ENCODE measurements at regions not wholly inside any gene's neighbourhood (a gene's known extent, or its start where the extent isn't known, plus 50 kb on each side); places are given as distances from the start of the nearest gene placed in this dataset.
"Not testable (repeated sequence)": the region's sequence is repeated elsewhere in the genome, so short reads cannot be mapped to it uniquely, and the experiment has no call there.

DNA sequence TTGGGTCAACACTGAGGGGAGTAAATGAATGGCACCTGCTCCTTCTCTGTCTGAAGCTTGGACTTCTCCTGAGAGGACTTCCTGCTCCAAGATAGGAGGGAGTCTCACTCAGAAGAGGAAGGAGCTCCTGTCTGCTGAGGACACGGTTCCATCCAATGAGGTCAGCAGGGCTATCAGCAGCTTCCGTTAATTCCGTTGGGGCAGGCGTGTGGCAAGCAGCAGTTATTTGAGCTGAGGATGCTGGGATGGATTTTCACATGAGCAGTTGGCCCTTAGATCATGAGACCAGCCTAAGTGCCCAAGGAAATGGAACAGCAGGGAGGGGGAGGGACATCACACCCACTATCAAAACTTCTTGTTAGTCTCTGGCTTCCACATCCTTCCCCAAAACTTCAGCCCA is 159.0 kb upstream of the PZP start:
- peaks cover 0 to 13% (median 0%) of the 10 kb centered on the region in 4 donors for H3K4me1 ChIP-seq
- DNase-seq: no peak
- H3K4me3 ChIP-seq: no peak overlapping the region
- no peak overlapping the region for H3K27ac ChIP-seq
- 47 to 64% (median 59%) methylated on average over 4 of the region's 4 CpGs for WGBS, 5 donors
- H3K27me3 ChIP-seq: no peaks in the 10 kb centered on the region
- intact Hi-C loops (cut with DNase I; ENCODE audit: low total_unique reads): no loop called here
- no peaks in the 10 kb centered on the region for H3K9me3 ChIP-seq
- no peaks in the 10 kb centered on the region for H3K36me3 ChIP-seq
- TF ChIP-seq POLR2A (IDR thresholded peaks at IDR 0.05): no peak

DNA sequence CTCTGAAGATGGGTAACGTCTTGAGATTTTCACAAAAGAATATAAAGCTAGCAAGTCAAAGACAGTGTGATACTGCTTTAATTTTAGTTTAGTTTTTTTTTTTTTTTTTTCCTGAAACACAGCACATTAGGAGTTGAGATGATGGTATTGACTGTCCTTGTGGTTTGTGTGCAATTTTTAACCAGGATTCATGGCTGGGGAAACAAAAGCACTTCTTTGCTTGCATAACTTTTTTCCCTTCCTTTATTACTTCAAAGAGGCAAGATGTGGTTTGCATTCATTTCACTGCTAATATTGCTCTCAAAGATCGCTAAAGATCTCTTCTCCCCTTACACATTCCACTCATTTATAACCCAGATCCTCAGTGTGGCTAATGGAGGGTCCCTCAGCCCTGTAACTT is 157.1 kb upstream of the PZP start:
- no peak for DNase-seq
- Histone ChIP-seq H3K4me3 (no peak overlapping the region), H3K27ac (peak overlapping the region in 1 of 5 donors; percentile 18), H3K4me1 (peaks cover 0 to 13% (median 0%) of the 10 kb centered on the region in 4 donors), H3K9me3 (no peaks in the 10 kb centered on the region), H3K36me3 (no peaks in the 10 kb centered on the region), H3K27me3 (no peaks in the 10 kb centered on the region)
- no peak for TF ChIP-seq EP300 (IDR thresholded peaks at IDR 0.05)
- TF ChIP-seq POLR2AphosphoS5 (IDR thresholded peaks at IDR 0.05): no peak
- intact Hi-C loops (cut with DNase I; ENCODE audit: low total_unique reads): no loop called here
- 47 to 69% (median 61%) methylated on average over 2 of the region's 2 CpGs for WGBS, 5 donors

DNA sequence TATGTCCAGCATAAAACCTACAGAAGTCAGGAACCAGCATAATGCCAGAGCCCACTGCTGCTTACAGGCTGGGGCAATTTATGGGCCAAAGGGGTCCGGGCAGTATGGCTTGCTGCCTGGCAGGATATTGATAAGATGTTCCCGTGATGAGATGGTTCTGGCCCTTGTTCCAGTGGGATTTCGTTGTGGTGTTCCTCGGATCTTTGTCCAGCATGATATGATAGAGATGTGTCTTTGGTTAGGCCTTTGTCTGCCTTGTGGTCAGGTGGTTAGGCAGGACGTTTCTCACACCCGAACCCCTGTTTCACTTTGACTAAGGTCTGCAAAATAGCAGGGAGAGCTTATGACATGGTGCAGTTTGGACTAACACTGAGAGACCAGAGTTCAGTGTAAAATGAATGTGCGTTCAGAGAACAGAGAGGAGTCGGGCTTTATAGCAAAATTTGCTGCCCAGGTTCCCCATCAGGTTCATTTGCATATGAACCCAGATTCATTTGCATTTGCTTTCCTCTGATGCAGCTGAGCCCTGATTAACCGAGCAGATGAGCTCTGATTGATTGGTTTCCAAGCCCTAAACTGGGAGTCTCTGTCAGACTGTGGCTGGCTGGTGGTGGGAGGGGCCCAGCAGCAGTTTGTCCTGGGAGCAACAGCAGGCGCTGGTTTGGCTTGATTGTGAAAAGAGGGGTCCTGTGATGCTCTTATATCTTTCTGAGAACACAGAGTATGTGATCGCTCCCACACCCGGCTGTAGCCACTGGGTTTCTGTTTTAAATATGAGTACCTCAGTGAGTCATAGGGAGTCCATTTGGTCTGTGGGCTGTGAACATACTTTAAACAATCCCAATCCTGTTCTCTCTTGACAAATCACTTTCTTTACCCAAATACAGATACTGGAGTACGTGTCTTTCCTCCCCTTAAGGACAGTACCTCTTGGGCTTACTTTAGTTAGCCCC is 156.3 kb upstream of the PZP start:
- peaks cover 0 to 13% (median 0%) of the 10 kb centered on the region in 4 donors for H3K4me1 ChIP-seq
- intact Hi-C loops (cut with DNase I; ENCODE audit: low total_unique reads): no loop called here
- no peak overlapping the region for H3K4me3 ChIP-seq
- H3K27me3 ChIP-seq: no peaks in the 10 kb centered on the region
- WGBS, 5 donors: 27 to 33% (median 30%) methylated on average over 13 of the region's 13 CpGs
- no peaks in the 10 kb centered on the region for H3K36me3 ChIP-seq
- no peaks in the 10 kb centered on the region for H3K9me3 ChIP-seq
- DNase-seq: no peak
- TF ChIP-seq, protein P1, sequence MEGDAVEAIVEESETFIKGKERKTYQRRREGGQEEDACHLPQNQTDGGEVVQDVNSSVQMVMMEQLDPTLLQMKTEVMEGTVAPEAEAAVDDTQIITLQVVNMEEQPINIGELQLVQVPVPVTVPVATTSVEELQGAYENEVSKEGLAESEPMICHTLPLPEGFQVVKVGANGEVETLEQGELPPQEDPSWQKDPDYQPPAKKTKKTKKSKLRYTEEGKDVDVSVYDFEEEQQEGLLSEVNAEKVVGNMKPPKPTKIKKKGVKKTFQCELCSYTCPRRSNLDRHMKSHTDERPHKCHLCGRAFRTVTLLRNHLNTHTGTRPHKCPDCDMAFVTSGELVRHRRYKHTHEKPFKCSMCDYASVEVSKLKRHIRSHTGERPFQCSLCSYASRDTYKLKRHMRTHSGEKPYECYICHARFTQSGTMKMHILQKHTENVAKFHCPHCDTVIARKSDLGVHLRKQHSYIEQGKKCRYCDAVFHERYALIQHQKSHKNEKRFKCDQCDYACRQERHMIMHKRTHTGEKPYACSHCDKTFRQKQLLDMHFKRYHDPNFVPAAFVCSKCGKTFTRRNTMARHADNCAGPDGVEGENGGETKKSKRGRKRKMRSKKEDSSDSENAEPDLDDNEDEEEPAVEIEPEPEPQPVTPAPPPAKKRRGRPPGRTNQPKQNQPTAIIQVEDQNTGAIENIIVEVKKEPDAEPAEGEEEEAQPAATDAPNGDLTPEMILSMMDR (IDR thresholded peaks at IDR 0.05): no peak
- no peak for TF ChIP-seq EP300 (IDR thresholded peaks at IDR 0.05)
- H3K27ac ChIP-seq: peak overlapping the region in 2 of 5 donors; percentile 10 to 18

DNA sequence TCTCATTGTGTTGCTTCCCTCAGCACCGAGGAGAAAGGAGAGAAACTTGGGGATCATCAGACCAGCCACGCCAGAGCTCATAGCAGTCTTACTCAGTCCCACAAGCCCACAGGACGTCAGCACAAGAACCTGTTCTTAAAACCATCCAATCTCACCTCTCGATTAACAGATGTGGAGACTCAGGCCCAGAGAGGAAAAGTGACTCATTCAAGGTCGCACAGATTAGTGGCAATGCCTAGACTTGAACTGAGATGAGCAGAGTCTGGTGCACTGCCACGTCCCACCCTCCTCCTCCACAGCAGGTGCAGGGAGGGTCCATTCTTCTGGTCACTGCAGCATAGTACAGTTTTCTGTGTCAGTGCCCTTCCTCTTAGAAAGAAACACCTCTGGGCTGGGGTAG is 154.9 kb upstream of the PZP start:
- 54 to 86% (median 76%) methylated on average over 6 of the region's 6 CpGs for WGBS, 5 donors
- no peak overlapping the region for H3K27ac ChIP-seq
- TF ChIP-seq POLR2AphosphoS5 (IDR thresholded peaks at IDR 0.05): no peak
- TF ChIP-seq EP300 (IDR thresholded peaks at IDR 0.05): no peak
- no peak for TF ChIP-seq POLR2A (IDR thresholded peaks at IDR 0.05)
- TF ChIP-seq, protein P1 (IDR thresholded peaks at IDR 0.05): no peak
- no peaks in the 10 kb centered on the region for H3K9me3 ChIP-seq
- no peaks in the 10 kb centered on the region for H3K36me3 ChIP-seq
- H3K4me3 ChIP-seq: no peak overlapping the region
- peaks cover 0 to 13% (median 0%) of the 10 kb centered on the region in 4 donors for H3K4me1 ChIP-seq
- no peaks in the 10 kb centered on the region for H3K27me3 ChIP-seq
- intact Hi-C loops (cut with DNase I; ENCODE audit: low total_unique reads): no loop called here
- DNase-seq: no peak

DNA sequence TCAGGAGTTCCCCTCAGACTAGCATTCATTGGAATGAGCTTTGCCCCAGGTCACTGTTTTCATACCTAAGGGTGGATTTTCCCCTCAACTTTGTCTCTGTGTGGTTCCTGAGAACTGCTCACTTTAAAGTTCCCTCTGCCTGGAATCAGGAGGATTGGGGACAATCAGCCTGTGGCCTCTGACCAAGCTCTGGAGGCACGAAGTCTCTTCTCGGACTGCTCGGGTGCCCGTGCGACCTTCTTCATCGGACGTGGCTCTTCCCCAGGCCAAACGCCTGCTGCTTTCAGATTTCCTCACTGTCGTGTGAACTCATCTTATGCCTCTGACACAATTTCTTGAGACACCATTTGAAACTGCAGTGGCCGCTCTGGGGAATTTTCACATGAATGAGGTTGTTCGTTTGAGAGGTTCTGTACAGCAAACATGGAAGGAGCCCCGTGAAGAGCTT is 153.7 kb upstream of the PZP start:
- Histone ChIP-seq H3K27ac (no peak overlapping the region), H3K36me3 (no peaks in the 10 kb centered on the region), H3K4me3 (no peak overlapping the region), H3K9me3 (no peaks in the 10 kb centered on the region), H3K27me3 (no peaks in the 10 kb centered on the region), H3K4me1 (peaks cover 0 to 13% (median 0%) of the 10 kb centered on the region in 4 donors)
- TF ChIP-seq POLR2A (IDR thresholded peaks at IDR 0.05): no peak
- no peak for TF ChIP-seq EP300 (IDR thresholded peaks at IDR 0.05)
- TF ChIP-seq POLR2AphosphoS5 (IDR thresholded peaks at IDR 0.05): no peak
- TF ChIP-seq, protein P1 (IDR thresholded peaks at IDR 0.05): no peak
- DNase-seq: no peak
- intact Hi-C loops (cut with DNase I; ENCODE audit: low total_unique reads): no loop called here
- 70 to 81% (median 78%) methylated on average over 12 of the region's 12 CpGs for WGBS, 5 donors

DNA sequence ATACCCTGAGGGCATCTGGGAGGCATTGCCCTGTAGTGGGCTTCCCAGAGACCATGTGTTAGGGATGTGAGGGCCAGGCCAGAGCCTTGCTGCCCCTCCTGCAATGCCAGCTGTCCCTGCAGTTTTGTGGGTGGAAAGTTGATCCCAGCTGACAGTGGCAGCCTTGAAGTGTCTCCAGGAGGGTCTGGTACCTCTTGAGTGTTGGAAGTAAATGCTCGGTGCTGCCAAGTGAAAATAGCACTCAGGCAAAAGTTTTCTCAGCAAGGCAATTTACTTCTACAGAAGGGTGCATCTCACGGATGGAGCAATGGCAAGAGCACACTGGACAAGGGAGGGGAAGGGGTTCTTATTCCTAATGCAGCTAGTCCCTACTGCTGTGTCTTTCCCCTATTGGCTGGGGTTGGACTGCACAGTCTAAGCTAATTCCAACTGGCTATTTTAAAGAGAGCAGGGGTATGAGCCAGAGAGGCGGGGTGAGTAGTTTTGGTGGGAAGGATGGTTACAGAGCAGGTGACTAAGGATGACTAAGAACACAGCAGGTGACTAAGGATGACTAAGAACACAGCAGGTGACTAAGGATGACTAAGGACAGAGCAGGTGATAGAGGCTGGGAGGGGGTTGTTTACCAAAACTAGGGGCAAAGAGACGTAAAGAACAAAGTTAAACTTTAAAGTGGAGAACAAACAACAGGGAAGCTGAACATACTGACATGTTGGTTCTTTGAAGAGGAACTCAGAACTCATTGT is 146.0 kb upstream of the PZP start:
- H3K4me3 ChIP-seq; intact Hi-C loops (cut with DNase I; ENCODE audit: low total_unique reads); H3K27me3 ChIP-seq; DNase-seq; H3K36me3 ChIP-seq; H3K4me1 ChIP-seq; H3K27ac ChIP-seq: not testable (repeated sequence)
- H3K9me3 ChIP-seq: peaks cover 10 to 34% (median 28%) of the 10 kb centered on the region in 4 donors
- WGBS, 5 donors: 83 to 88% (median 84%) methylated on average over 4 of the region's 4 CpGs
